NCI-H1105 (cell line): ENCODE measurements at regions not wholly inside any gene's neighbourhood (a gene's known extent, or its start where the extent isn't known, plus 50 kb on each side); places are given as distances from the start of the nearest gene placed in this dataset.
"Not testable (repeated sequence)": the region's sequence is repeated elsewhere in the genome, so short reads cannot be mapped to it uniquely, and the experiment has no call there.

ENCODE experiments used
- DNase-seq: peaks from one replicate; lab custom pipeline; 2025; lab: John Stamatoyannopoulos, UW

DNA sequence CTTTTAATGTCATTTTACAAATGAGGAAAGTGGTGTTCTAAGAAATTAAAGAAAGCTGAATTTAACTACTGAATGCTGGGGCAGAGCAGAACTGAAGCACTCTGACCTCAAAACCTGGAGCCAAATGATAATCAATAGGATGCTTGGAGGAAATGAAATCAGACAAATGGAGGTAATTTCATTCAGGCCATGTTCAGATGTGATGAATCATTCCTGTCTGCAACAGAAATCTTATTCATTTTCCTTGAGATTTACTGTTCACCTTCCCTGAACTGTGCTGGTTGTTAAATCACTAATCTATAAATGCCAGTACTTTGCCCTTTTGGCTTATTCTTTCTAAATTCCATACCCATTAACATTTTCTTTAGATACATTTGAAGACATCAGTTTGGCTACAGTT is 85.6 kb upstream of the SNX7 start:
- DNase-seq: no peak

- DNase-seq: no peak
Observed at GRCh38 chr1:98565951-98566350, 95.6 kb upstream of the SNX7 start.

- no peak for DNase-seq
Observed at GRCh38 chr1:98559291-98559690, 102.2 kb upstream of the SNX7 start.

- DNase-seq: no peak
Observed at GRCh38 chr1:98557895-98558294, 103.6 kb upstream of the SNX7 start.

- DNase-seq: no peak
Observed at GRCh38 chr1:98556521-98557158, 104.9 kb upstream of the SNX7 start.

DNA sequence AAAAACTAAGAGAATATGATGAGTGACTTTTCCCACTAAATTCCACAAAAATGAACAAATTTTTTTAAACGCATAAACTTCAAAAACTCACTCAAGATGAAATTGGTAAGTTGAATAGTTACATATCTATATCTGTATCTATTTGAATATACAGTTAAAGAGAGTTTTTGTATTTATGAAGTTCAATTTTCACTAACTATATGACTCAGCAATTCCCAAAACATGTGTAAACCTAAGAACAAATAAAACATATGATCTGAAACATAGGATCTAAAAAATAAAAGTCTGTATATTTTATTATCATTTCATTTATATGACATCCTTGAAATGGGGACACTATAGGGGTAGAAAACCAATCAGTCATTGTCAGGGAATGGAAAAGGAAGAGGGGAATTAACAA is 105.7 kb upstream of the SNX7 start:
- no peak for DNase-seq

DNA sequence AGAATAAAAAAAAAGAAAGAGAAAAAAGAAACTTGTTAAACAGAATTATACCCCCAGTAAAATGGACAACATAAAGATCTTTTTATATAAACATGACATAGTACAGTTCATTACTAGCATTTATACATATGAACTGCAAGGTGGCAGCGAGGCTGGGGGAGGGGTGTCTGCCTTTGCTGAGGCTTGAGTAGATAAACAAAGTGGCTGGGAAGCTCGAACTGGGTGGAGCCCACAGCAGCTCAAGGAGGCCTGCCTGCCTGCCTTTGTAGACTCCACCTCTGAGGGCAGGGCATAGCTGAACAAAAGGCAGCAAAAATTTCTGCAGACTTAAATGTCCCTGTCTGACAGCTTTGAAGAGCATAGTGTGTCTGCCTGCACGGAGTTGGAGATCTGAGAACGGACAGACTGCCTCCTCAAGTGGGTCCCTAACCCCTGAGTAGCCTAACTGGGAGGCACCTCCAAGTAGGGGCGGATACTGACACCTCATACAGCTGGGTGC is 108.9 kb upstream of the SNX7 start:
- DNase-seq: not testable (repeated sequence)

DNA sequence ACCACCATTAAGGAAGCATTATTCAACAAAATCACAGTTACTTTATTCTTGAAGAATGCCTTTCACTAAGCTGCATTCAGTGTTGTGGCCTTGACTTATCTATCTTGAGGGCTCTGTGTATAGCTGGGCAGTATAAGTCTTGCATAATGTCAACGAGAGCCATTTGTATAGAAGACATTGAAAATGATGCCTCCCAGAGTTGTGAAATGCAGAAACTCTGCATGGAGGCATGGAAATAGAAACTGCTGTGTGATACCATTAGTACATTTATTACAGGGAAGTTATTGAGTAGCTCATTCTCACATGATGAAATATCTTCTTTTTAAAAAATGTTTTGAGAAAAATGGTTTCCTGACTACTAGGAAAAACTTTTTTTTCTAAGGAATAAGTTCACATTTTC is 111.4 kb upstream of the SNX7 start:
- DNase-seq: no peak

DNA sequence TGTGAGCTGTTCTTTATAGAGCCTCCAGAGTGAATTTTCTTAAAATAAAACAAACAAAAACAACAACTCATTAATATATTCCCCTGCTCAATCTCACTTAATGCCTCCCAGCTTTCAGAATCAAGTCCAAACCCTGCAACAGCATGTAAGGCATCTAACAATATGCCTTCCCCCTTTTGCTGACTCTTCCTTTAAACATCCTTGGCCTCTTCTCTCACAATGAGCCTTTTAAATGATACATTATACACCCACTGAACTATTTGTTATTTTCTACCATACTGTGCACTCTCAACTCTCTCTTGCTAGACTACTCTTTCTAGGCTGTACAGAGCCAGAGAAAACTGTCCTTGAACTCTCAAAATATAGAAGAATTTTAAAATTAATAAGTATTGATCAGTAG is 115.2 kb upstream of the SNX7 start:
- DNase-seq: no peak

DNA sequence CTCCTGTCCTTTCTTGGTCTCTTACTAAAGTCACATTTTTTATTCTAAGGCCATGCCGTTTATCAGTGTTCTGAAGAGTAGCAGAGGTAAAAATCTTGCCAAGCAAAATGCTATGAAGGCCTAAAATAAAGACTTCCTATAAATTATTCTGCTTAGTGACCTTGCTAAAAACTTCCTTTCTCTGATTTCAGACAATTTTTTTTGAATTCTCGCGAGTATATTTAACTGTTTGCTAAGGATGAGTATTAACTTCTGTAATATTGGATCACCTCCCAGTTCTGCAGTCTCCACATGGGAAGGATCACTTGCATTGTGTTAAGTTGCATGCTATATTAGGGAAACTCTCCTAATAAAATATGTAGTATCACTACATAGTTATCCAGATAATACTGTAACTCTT is 123.4 kb upstream of the SNX7 start:
- no peak for DNase-seq

GRCh38 chr1:98523256-98523655 is 138.3 kb upstream of the SNX7 start:
- no peak for DNase-seq

- DNase-seq: no peak
Observed at GRCh38 chr1:98516306-98516705, 145.2 kb upstream of the SNX7 start.

DNA sequence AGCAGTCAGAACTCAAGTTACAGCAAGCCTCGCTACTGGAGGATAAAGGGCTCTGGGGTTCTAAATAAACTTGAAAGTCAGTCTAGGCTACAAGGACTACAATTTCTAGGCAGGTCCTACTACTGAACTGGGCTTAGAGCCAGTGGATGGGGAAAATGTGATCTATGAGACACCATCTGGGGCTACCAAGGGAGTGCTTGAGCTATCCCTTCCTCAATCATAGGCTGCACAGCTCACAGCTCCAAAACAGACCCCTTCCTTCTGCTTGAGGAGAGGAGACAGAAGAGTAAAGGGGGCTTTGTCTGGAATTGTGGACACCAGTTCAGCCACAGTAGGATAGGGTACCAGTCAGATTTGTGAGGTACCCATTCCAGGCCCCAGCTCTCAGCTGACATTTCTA is 145.8 kb upstream of the SNX7 start:
- DNase-seq: no peak

DNA sequence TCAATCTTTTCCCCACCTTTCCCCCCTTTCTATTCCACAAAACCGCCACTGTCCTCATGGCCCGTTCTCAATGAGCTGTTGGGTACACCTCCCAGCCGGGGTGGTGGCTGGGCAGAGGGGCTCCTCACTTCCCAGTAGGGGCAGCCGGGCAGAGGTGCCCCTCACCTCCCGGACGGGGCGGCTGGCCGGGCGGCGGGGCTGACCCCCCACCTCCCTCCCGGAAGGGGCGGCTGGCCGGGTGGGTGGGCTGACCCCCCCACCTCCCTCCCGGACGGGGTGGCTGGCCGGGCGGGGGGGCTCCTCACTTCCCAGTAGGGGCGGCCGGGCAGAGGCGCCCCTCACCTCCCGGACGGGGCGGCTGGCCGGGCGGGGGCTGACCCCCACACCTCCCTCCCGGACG is 149.3 kb upstream of the SNX7 start:
- not testable (repeated sequence) for DNase-seq

- no peak for DNase-seq
Observed at GRCh38 chr1:98503771-98504170, 157.8 kb upstream of the SNX7 start.

DNA sequence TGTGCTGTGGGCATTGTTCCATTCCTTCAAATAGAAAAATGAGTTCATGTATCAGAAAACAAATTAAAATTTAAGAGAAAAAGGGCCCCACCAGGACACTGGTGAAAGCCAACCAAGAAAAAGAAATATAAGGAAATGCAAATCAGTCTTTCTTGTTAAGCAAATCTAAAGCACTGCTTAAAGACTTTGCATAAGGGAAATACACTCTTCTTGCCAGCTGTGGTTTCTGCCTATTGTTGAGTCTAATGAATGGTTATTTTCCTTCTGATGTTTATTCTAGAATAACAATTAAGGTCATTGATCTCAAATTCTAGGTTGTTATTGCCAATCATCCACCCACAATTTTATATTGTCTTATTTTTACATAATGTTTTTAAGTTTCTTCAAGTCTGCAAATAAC is 158.6 kb upstream of the SNX7 start:
- DNase-seq: no peak

DNA sequence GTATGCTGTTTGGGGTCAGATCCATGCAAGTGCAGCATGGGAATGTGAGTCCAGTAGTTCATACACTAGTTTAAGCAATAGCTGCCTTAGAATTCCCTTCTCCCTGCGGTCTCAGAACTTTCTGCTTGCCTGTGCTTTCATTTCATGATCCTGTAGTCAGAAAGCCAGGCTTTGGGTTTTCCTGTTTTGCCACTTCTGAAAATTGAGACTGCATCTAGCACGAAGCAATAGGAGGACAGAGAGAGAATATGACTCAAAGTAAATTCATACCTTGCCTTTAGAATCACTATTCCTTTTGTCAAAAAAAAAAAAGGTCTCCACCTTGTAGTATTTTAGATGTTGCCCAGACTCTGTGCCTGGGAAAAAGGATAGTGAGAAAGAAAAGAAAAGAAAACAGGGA is 161.2 kb upstream of the SNX7 start:
- no peak for DNase-seq

GRCh38 chr1:98498651-98499050 is 162.9 kb upstream of the SNX7 start:
- DNase-seq: no peak

DNA sequence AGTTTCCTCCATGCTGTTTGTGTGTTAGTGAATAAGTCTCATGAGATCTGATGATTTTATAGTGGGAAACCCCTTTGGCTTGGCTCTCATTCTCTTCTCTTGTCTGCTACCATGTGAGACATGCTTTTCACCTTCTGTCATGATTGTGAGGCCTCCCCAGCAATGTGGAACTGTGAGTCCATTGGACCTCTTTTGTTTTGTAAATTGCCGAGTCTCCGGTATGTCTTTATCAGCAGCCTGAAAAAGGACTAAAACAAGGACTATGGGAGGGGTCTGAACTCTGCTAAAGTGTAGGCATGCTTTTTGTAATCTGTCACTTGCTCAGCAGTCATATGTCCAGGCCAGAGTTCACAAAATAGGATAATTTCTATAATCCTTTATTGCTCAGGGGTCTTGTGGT is 164.0 kb upstream of the SNX7 start:
- DNase-seq: no peak

- no peak for DNase-seq
Observed at GRCh38 chr1:98496256-98496995, 165.1 kb upstream of the SNX7 start.

GRCh38 chr1:98493469-98493868 is 168.1 kb upstream of the SNX7 start:
- DNase-seq: no peak

DNA sequence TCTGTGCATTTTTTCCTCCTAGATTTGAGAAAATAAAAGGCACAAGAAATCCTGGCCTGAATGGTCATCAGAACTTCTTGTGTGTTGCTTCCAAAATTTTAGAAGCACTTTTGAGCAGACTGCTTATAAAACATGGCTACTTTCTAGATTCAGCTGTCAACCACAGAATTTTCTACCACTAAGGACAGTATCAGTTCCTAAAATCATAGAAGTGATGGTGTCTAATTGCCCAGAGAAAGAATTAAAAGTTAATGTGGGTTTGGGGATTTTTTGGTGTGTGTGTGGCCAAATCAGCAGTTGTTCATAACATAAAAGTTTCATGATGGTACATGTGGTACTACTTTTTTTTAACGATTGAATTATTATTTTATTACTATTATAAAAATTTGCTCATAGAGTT is 171.4 kb upstream of the SNX7 start:
- DNase-seq: no peak

GRCh38 chr1:98487620-98488019 is 173.9 kb upstream of the SNX7 start:
- no peak for DNase-seq

GRCh38 chr1:98482611-98483010 is 178.9 kb upstream of the SNX7 start:
- no peak for DNase-seq
